IMR-90 (cell line): ENCODE measurements at regions not wholly inside any gene's neighbourhood (a gene's known extent, or its start where the extent isn't known, plus 50 kb on each side); places are given as distances from the start of the nearest gene placed in this dataset.

Source experiments
- BHLHE40 ChIP-seq: fragments of 150-350 bp; IDR thresholded peaks from 2 replicates; pipeline ENCODE4 v1.6.1; 2016; ENCODE audit warnings: mild to moderate bottlenecking, low read depth, low read length
- MAZ ChIP-seq: IDR thresholded peaks from 2 replicates; pipeline ENCODE4 v1.6.1; 2012; ENCODE audit warnings: low read depth, mild to moderate bottlenecking, low read length, improper control_type of control experiment, moderate library complexity, borderline replicate concordance
- MXI1 ChIP-seq: IDR thresholded peaks from 2 replicates; pipeline ENCODE4 v1.6.1; 2012; ENCODE audit warnings: low read depth, mild to moderate bottlenecking, low read length, moderate library complexity, borderline replicate concordance
- POLR2A ChIP-seq: IDR thresholded peaks from 2 replicates; pipeline ENCODE4 v1.6.1; 2012; ENCODE audit warnings: mild to moderate bottlenecking, low read depth, low read length
- TF ChIP-seq, protein P1 (sequence below): conservative IDR thresholded peaks from 2 replicates; pipeline ENCODE4 v1.5.1; 2012; ENCODE audit warnings: mild to moderate bottlenecking, low read depth, low read length, improper control_type of control experiment
- TF ChIP-seq, protein P2 (sequence below): fragments of 150-350 bp; IDR thresholded peaks from 2 replicates; pipeline ENCODE4 v1.6.1; 2016; ENCODE audit warnings: low read depth, mild to moderate bottlenecking, low read length, moderate library complexity, borderline replicate concordance

GRCh38 chr9:87324613-87325194, 173.0 kb upstream of the DAPK1 start:
- no peak for TF ChIP-seq BHLHE40
- no peak for TF ChIP-seq MXI1
- TF ChIP-seq, protein P1, sequence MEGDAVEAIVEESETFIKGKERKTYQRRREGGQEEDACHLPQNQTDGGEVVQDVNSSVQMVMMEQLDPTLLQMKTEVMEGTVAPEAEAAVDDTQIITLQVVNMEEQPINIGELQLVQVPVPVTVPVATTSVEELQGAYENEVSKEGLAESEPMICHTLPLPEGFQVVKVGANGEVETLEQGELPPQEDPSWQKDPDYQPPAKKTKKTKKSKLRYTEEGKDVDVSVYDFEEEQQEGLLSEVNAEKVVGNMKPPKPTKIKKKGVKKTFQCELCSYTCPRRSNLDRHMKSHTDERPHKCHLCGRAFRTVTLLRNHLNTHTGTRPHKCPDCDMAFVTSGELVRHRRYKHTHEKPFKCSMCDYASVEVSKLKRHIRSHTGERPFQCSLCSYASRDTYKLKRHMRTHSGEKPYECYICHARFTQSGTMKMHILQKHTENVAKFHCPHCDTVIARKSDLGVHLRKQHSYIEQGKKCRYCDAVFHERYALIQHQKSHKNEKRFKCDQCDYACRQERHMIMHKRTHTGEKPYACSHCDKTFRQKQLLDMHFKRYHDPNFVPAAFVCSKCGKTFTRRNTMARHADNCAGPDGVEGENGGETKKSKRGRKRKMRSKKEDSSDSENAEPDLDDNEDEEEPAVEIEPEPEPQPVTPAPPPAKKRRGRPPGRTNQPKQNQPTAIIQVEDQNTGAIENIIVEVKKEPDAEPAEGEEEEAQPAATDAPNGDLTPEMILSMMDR, result peak; percentile 85
- 0 out of 2 replicates have a peak, but pooled peaks have one; percentile 39 for TF ChIP-seq POLR2A
- TF ChIP-seq, protein P2, sequence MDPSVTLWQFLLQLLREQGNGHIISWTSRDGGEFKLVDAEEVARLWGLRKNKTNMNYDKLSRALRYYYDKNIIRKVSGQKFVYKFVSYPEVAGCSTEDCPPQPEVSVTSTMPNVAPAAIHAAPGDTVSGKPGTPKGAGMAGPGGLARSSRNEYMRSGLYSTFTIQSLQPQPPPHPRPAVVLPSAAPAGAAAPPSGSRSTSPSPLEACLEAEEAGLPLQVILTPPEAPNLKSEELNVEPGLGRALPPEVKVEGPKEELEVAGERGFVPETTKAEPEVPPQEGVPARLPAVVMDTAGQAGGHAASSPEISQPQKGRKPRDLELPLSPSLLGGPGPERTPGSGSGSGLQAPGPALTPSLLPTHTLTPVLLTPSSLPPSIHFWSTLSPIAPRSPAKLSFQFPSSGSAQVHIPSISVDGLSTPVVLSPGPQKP, result no peak
- no peak for TF ChIP-seq MAZ
